PC-3 (cell line): ENCODE measurements at regions not wholly inside any gene's neighbourhood (a gene's known extent, or its start where the extent isn't known, plus 50 kb on each side); places are given as distances from the start of the nearest gene placed in this dataset.

Source experiments
- EZH2 ChIP-seq: fragments of 300-600 bp; sonication (generic); IDR thresholded peaks from one replicate; pipeline ENCODE4 v1.6.1; 2017; ENCODE audit warnings: antibody characterized with exemption, mild to moderate bottlenecking, low read length; ENCODE audit not compliant: unreplicated experiment
- TF ChIP-seq, protein P1 (sequence below): fragments of 300-600 bp; sonication (generic); conservative IDR thresholded peaks from 2 replicates; pipeline ENCODE4 v1.5.1; 2017; ENCODE audit warnings: antibody characterized with exemption, low read depth, mild to moderate bottlenecking, low read length

DNA sequence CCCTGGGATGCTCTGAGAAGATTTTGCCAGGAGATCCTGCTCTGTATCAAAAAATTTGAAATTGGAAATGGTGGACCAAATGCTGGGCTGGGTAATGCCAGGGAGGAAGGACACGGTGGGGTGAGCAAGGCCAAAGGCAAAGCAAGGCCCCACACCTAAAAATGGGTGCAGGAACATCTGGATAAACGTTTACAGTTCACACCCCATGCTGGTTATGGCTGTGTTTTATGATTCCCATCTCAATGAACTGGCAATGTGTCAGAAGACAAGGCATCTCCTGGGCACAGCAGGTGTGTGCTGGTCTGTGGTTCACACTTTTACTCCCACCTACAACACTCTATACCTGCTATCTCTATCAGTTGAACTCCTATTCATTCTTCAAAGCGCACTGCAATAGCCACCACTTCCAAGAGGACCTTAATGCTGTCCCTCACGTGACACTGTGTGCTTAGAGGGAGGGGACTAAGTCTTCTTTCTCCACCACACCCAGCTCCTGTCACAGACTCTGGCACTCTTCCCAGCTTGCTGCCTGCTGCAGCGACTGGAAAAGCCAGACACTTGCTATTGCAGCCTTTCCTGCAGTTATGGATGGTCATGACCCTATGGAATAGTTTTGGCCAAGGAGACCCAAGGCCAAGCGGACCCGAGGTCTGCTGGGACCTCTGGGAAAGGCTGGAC, 277.5 kb downstream of the CTTN start:
- TF ChIP-seq, protein P1, sequence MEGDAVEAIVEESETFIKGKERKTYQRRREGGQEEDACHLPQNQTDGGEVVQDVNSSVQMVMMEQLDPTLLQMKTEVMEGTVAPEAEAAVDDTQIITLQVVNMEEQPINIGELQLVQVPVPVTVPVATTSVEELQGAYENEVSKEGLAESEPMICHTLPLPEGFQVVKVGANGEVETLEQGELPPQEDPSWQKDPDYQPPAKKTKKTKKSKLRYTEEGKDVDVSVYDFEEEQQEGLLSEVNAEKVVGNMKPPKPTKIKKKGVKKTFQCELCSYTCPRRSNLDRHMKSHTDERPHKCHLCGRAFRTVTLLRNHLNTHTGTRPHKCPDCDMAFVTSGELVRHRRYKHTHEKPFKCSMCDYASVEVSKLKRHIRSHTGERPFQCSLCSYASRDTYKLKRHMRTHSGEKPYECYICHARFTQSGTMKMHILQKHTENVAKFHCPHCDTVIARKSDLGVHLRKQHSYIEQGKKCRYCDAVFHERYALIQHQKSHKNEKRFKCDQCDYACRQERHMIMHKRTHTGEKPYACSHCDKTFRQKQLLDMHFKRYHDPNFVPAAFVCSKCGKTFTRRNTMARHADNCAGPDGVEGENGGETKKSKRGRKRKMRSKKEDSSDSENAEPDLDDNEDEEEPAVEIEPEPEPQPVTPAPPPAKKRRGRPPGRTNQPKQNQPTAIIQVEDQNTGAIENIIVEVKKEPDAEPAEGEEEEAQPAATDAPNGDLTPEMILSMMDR = no peak
- no peak for TF ChIP-seq EZH2
